Central memory CD8-positive, alpha-beta T cell (primary cell): ENCODE measurements at regions not wholly inside any gene's neighbourhood (a gene's known extent, or its start where the extent isn't known, plus 50 kb on each side); places are given as distances from the start of the nearest gene placed in this dataset.

Source experiments
- ATAC-seq: fragments of 150-1000 bp; cut with Tn5 transposase; replicated peaks from 2 replicates; pipeline ENCODE4 v1.10.0; 2022; ENCODE audit warnings: mild to moderate bottlenecking, moderate FRiP score, moderate number of reproducible peaks; ENCODE audit not compliant: poor library complexity, severe bottlenecking; ENCODE audit errors: extremely low read depth
- DNase-seq, 2 donors: peaks; one replicate each; pipeline ENCODE4 v3.0.0; 2021; ENCODE audit warnings: low spot score in 2 of 2
- H3K27ac Mint-ChIP-seq: one replicate; pipeline ENCODE4 v1.8.0; 2022; ENCODE audit warnings: low read depth, mild to moderate bottlenecking, moderate library complexity, mixed read lengths
- H3K27me3 Mint-ChIP-seq: one replicate; pipeline ENCODE4 v1.8.0; 2022; ENCODE audit warnings: mixed read lengths
- H3K36me3 Mint-ChIP-seq: one replicate; pipeline ENCODE4 v1.8.0; 2022; ENCODE audit warnings: mild to moderate bottlenecking, moderate library complexity, mixed read lengths; ENCODE audit not compliant: insufficient read depth
- H3K4me1 Mint-ChIP-seq: one replicate; pipeline ENCODE4 v1.8.0; 2022; ENCODE audit warnings: mixed read lengths
- H3K4me3 Mint-ChIP-seq: one replicate; pipeline ENCODE4 v1.8.0; 2022; ENCODE audit warnings: mild to moderate bottlenecking, moderate library complexity, mixed read lengths
- H3K9me3 Mint-ChIP-seq: one replicate; pipeline ENCODE4 v1.8.0; 2022; ENCODE audit warnings: mixed read lengths

GRCh38 chr2:852168-852567 is 98.5 kb upstream of the SNTG2 start:
- peaks cover 14% of the 10 kb centered on the region for H3K9me3 Mint-ChIP-seq
- H3K27me3 Mint-ChIP-seq = no peaks in the 10 kb centered on the region
- peaks cover 2% of the 10 kb centered on the region for H3K36me3 Mint-ChIP-seq
- H3K4me3 Mint-ChIP-seq = no peak overlapping the region
- H3K27ac Mint-ChIP-seq = no peak overlapping the region
- peaks cover 21% of the 10 kb centered on the region for H3K4me1 Mint-ChIP-seq
- ATAC-seq (no peak), DNase-seq (no peak)

DNA sequence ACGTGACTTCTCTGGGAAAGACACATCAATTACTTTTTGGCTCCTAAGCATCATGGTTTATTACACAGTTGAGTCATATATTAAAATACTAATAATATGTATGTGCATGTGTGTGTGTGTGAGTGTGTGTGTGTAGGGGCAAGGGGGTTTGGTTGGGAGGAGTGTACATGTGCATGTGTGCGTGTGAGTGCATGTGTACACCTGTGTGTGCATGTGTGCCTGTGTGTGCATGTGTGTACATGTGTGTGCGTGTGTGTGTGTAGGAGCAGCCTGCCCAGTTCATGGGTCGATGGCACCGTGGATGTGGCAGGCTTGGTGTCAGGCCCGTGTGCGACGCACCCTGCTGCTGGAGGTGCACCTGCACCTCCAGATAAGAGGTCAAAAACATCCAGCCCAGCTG is 99.0 kb upstream of the SNTG2 start:
- Mint-ChIP-seq H3K4me3 (no peak overlapping the region), H3K4me1 (peaks cover 18% of the 10 kb centered on the region), H3K27ac (no peak overlapping the region), H3K27me3 (no peaks in the 10 kb centered on the region), H3K36me3 (peaks cover 2% of the 10 kb centered on the region), H3K9me3 (peaks cover 14% of the 10 kb centered on the region)
- DNase-seq (no peak), ATAC-seq (no peak)

DNA sequence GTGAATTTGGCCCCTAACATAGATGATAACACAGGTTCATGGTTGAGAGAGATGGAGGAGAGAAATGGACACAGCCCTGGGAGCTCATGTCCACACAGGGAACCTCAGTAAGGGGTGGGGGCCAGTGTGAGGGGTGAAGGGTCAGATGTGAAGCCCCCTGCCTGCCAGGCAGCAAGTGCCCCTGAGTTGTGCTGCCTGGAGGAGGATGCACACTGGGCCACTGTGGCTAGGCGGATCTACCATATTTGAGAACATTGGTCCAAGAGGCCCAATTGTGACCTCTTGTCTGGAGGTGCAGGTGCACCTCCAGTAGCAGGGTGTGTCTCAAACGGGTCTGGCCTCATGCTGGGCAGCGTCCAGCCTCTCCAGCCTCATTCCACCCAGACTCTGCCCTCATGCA is 99.6 kb upstream of the SNTG2 start:
- Mint-ChIP-seq H3K36me3 (no peaks in the 10 kb centered on the region), H3K27ac (no peak overlapping the region), H3K27me3 (no peaks in the 10 kb centered on the region), H3K4me1 (peaks cover 13% of the 10 kb centered on the region), H3K4me3 (no peak overlapping the region), H3K9me3 (peaks cover 14% of the 10 kb centered on the region)
- ATAC-seq = no peak
- no peak for DNase-seq

GRCh38 chr2:850429-850828 is 100.2 kb upstream of the SNTG2 start:
- ATAC-seq = no peak
- H3K36me3 Mint-ChIP-seq = no peaks in the 10 kb centered on the region
- no peaks in the 10 kb centered on the region for H3K27me3 Mint-ChIP-seq
- H3K4me3 Mint-ChIP-seq = no peak overlapping the region
- no peak for DNase-seq
- H3K4me1 Mint-ChIP-seq = peaks cover 9% of the 10 kb centered on the region
- H3K9me3 Mint-ChIP-seq = peaks cover 9% of the 10 kb centered on the region
- H3K27ac Mint-ChIP-seq = no peak overlapping the region

GRCh38 chr2:848099-848498 is 102.5 kb upstream of the SNTG2 start:
- Mint-ChIP-seq H3K4me3 (no peak overlapping the region), H3K27me3 (peaks cover 15% of the 10 kb centered on the region), H3K27ac (no peak overlapping the region), H3K9me3 (no peaks in the 10 kb centered on the region), H3K4me1 (no peaks in the 10 kb centered on the region), H3K36me3 (no peaks in the 10 kb centered on the region)
- no peak for DNase-seq
- ATAC-seq = no peak

DNA sequence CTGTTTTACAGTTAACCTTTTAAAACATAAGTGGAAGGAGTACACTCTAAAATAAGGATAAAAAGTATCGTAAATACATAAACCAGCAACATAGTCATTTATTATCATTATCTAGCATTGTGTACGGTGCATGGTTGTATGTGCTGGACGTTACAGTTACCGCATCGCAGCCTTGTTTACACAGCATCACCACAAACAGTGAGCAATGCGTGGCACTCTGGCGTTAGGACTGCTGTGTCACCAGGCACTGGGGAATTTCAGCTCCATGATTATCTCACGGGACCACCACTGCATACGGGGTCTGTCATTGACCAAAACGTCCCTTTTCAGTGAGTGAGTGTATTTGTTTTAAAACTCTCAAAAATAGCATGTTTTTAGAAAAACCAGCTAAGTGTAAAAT is 103.0 kb upstream of the SNTG2 start:
- Mint-ChIP-seq H3K27me3 (peaks cover 18% of the 10 kb centered on the region), H3K9me3 (no peaks in the 10 kb centered on the region), H3K4me3 (no peak overlapping the region), H3K4me1 (no peaks in the 10 kb centered on the region), H3K27ac (no peak overlapping the region), H3K36me3 (no peaks in the 10 kb centered on the region)
- DNase-seq (no peak), ATAC-seq (no peak)

- Mint-ChIP-seq H3K27ac (no peak overlapping the region), H3K36me3 (no peaks in the 10 kb centered on the region), H3K4me1 (no peaks in the 10 kb centered on the region), H3K4me3 (no peak overlapping the region), H3K27me3 (peaks cover 30% of the 10 kb centered on the region), H3K9me3 (no peaks in the 10 kb centered on the region)
- DNase-seq = no peak
- no peak for ATAC-seq
Measured at GRCh38 chr2:844715-845114, 105.9 kb upstream of the SNTG2 start.

- DNase-seq (no peak), ATAC-seq (no peak)
- Mint-ChIP-seq H3K36me3 (no peaks in the 10 kb centered on the region), H3K9me3 (no peaks in the 10 kb centered on the region), H3K4me3 (no peak overlapping the region), H3K27ac (no peak overlapping the region), H3K27me3 (peaks cover 52% of the 10 kb centered on the region), H3K4me1 (no peaks in the 10 kb centered on the region)
Measured at GRCh38 chr2:842151-842803, 108.4 kb upstream of the SNTG2 start.

DNA sequence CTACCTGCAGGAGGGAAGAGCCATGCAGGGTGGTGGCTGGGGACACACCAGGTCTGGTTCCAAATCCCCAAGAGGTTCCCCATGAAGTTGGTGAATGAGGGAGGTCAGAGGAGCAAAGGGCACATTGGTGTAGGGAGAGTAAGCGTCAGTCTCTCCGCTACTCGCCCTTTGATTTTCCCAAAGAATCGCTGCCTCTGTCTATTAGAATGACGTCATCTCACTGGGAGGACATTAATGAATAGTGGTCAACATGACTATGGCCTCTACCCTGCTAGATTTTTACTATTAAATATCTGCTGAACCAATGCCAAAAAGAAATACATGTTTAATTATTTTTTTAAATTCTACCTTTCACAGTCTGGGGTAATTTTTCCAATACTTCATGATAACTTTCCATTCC is 109.6 kb upstream of the SNTG2 start:
- ATAC-seq (no peak), DNase-seq (no peak)
- no peaks in the 10 kb centered on the region for H3K4me1 Mint-ChIP-seq
- no peaks in the 10 kb centered on the region for H3K36me3 Mint-ChIP-seq
- no peaks in the 10 kb centered on the region for H3K9me3 Mint-ChIP-seq
- no peak overlapping the region for H3K4me3 Mint-ChIP-seq
- peaks cover 52% of the 10 kb centered on the region for H3K27me3 Mint-ChIP-seq
- H3K27ac Mint-ChIP-seq = no peak overlapping the region

DNA sequence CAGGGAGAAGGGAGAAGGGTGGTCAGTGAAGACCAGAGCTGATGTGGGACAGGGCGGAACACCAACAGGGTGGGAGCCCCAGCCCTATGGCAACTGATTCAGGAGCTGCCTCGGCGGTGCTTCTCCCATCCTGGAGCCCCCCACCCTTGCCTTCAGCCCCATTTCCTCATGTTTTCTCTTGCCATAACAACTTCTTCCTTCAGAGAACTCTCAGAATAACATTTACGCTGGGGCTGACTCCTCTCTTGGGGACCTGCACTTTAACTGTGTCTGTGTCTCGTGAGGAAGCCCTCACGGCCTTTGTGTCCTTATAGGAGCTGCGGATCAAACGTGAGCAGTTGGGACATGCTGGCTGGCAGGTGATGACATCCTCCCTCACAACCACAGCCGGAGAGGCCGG is 116.4 kb upstream of the SNTG2 start:
- H3K4me3 Mint-ChIP-seq = no peak overlapping the region
- no peaks in the 10 kb centered on the region for H3K4me1 Mint-ChIP-seq
- peaks cover 53% of the 10 kb centered on the region for H3K27me3 Mint-ChIP-seq
- H3K36me3 Mint-ChIP-seq = no peaks in the 10 kb centered on the region
- no peak for DNase-seq
- ATAC-seq = no peak
- no peaks in the 10 kb centered on the region for H3K9me3 Mint-ChIP-seq
- H3K27ac Mint-ChIP-seq = no peak overlapping the region

GRCh38 chr2:833180-833579 is 117.5 kb upstream of the SNTG2 start:
- DNase-seq = no peak
- Mint-ChIP-seq H3K27ac (no peak overlapping the region), H3K27me3 (peaks cover 53% of the 10 kb centered on the region), H3K9me3 (no peaks in the 10 kb centered on the region), H3K4me3 (no peak overlapping the region), H3K36me3 (no peaks in the 10 kb centered on the region), H3K4me1 (no peaks in the 10 kb centered on the region)
- ATAC-seq = no peak

GRCh38 chr2:832635-833034 is 118.0 kb upstream of the SNTG2 start:
- ATAC-seq = no peak
- DNase-seq = no peak
- H3K4me3 Mint-ChIP-seq = no peak overlapping the region
- no peaks in the 10 kb centered on the region for H3K9me3 Mint-ChIP-seq
- H3K27me3 Mint-ChIP-seq = peaks cover 47% of the 10 kb centered on the region
- H3K4me1 Mint-ChIP-seq = no peaks in the 10 kb centered on the region
- no peaks in the 10 kb centered on the region for H3K36me3 Mint-ChIP-seq
- H3K27ac Mint-ChIP-seq = no peak overlapping the region

DNA sequence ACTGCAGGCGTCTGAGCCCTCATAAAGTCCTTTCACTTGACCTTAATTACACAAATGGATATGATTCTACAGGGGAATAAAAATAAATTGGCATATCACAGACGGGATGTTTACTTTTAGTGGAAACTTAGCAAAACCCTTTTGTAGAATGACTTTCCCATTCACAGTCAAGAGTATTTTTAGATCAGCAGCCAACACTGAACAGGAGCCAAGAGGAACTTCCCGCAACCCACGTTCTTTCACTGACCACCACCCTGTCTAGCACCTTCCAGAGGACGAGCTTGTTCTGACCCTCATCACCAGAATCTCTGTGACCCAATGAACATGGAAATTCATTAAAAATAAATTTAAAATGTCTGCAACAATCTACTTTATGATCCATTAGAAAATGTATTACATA is 119.0 kb upstream of the SNTG2 start:
- H3K4me3 Mint-ChIP-seq = no peak overlapping the region
- ATAC-seq (no peak), DNase-seq (no peak)
- no peaks in the 10 kb centered on the region for H3K36me3 Mint-ChIP-seq
- H3K27me3 Mint-ChIP-seq = peaks cover 46% of the 10 kb centered on the region
- no peak overlapping the region for H3K27ac Mint-ChIP-seq
- no peaks in the 10 kb centered on the region for H3K4me1 Mint-ChIP-seq
- H3K9me3 Mint-ChIP-seq = no peaks in the 10 kb centered on the region

- Mint-ChIP-seq H3K4me3 (no peak overlapping the region), H3K9me3 (no peaks in the 10 kb centered on the region), H3K27me3 (peaks cover 46% of the 10 kb centered on the region), H3K4me1 (no peaks in the 10 kb centered on the region), H3K36me3 (no peaks in the 10 kb centered on the region), H3K27ac (no peak overlapping the region)
- no peak for ATAC-seq
- no peak for DNase-seq
Measured at GRCh38 chr2:831225-831536, 119.5 kb upstream of the SNTG2 start.
